K562 (cell line): ENCODE measurements at regions not wholly inside any gene's neighbourhood (a gene's known extent, or its start where the extent isn't known, plus 50 kb on each side); places are given as distances from the start of the nearest gene placed in this dataset.

ENCODE experiments used
- ATAC-seq: fragments of 200-7000 bp; cut with Tn5 transposase; 3 replicates; pipeline ENCODE4 v1.9.1; 2020; ENCODE audit warnings: moderate library complexity
- BruUV-seq: library from RNA; stranded (reverse); fragments of 400-500 nt; replicated peaks from 2 replicates; lab custom pipeline; 2021; lab: Mats Ljungman, UMichigan
- CTCF ChIA-PET: fragments of 300-600 bp; formaldehyde crosslinking; extraction: SDS; loops from one replicate; lab custom pipeline; 2021; ENCODE audit warnings: low intra/inter-chr PET ratio; lab: Yijun Ruan, JAX
- POLR2A ChIA-PET: fragments of 300-600, 350-650 bp; sonication (Branson Sonifier 250); formaldehyde crosslinking; extraction: SDS; loops from one replicate; lab custom pipeline; 2021; ENCODE audit warnings: antibody characterized with exemption, inconsistent platforms; lab: Yijun Ruan, JAX
- DNase-seq, 4 experiments: peaks; one replicate each; pipeline versions ENCODE4 v3.0.0 to v3.0.0-alpha.2; 2011 to 2018; ENCODE audit warnings: low spot score in 3 of 4, mixed read lengths in 3 of 4; ENCODE audit errors: extremely low read depth in 1 of 4
- FAIRE-seq: peaks from 2 replicates; lab custom pipeline; 2011; peaks lifted over from hg19 to GRCh38; lab: Jason Lieb, UNC
- H2AFZ ChIP-seq: 2 replicates; pipeline ENCODE4 v1.6.0; 2011; ENCODE audit warnings: low read depth, low read length, control low read depth, inconsistent platforms
- H3K27ac ChIP-seq: fragments of 200-600 bp; 3 replicates; pipeline ENCODE4 v1.8.0; 2011; ENCODE audit warnings: low read depth, mild to moderate bottlenecking, control low read depth, inconsistent platforms, low read length, moderate library complexity, mixed read lengths; ENCODE audit errors: extremely low read depth
- H3K27me3 ChIP-seq, 2 experiments: fragments of 300-600 bp in 1 of 2; 2 replicates in 1 of 2; 3 replicates in 1 of 2; pipeline versions ENCODE4 v1.6.0 to v1.8.0; 2011; ENCODE audit warnings: inconsistent platforms in 2 of 2, low read length in 2 of 2, mild to moderate bottlenecking in 1 of 2, mixed read lengths in 1 of 2, moderate library complexity in 1 of 2; ENCODE audit not compliant: control insufficient read depth in 2 of 2, insufficient read depth in 2 of 2
- H3K36me3 ChIP-seq: fragments of 300-600 bp; 3 replicates; pipeline ENCODE4 v1.8.0; 2011; ENCODE audit warnings: mild to moderate bottlenecking, low read length, inconsistent platforms; ENCODE audit not compliant: control insufficient read depth, insufficient read depth
- H3K4me1 ChIP-seq, 2 experiments: fragments of 200-600 bp in 1 of 2; replicated peaks in 1 of 2; 2 replicates in 1 of 2; 3 replicates in 1 of 2; pipeline versions ENCODE4 v1.5.1 to v1.8.0; 2011; ENCODE audit warnings: inconsistent platforms in 2 of 2, low read length in 2 of 2, mild to moderate bottlenecking in 1 of 2, mixed read lengths in 1 of 2, moderate library complexity in 1 of 2; ENCODE audit not compliant: control insufficient read depth in 2 of 2, insufficient read depth in 2 of 2
- H3K4me2 ChIP-seq: 2 replicates; pipeline ENCODE4 v1.6.1; 2011; ENCODE audit warnings: low read length, control low read depth, inconsistent platforms, mixed read lengths; ENCODE audit not compliant: insufficient read depth
- H3K4me3 ChIP-seq: fragments of 200-600 bp; sonication (generic), shearing (Covaris generic); 2 replicates; pipeline ENCODE4 v1.5.1; 2016; ENCODE audit warnings: control low read depth, inconsistent platforms
- H3K79me2 ChIP-seq: fragments of 200-600 bp; 3 replicates; pipeline ENCODE4 v1.8.0; 2011; ENCODE audit warnings: low read length, inconsistent platforms; ENCODE audit not compliant: control insufficient read depth, insufficient read depth
- H3K9ac ChIP-seq, 2 experiments: 2 replicates each; pipeline versions ENCODE4 v1.6.0 to v1.6.1; 2011; ENCODE audit warnings: low read depth in 2 of 2, low read length in 2 of 2, control low read depth in 1 of 2, inconsistent platforms in 1 of 2, mild to moderate bottlenecking in 1 of 2, mixed read lengths in 1 of 2; ENCODE audit not compliant: insufficient read depth in 1 of 2
- H3K9me1 ChIP-seq: one replicate; pipeline ENCODE4 v1.6.0; 2011; ENCODE audit warnings: inconsistent platforms, mild to moderate bottlenecking, low read length, moderate library complexity; ENCODE audit not compliant: control insufficient read depth, insufficient read depth
- H3K9me3 ChIP-seq: replicated peaks from 2 replicates; pipeline ENCODE4 v1.5.1; 2011; ENCODE audit warnings: low read depth, low read length, inconsistent platforms; ENCODE audit not compliant: control insufficient read depth, insufficient read depth
- H4K20me1 ChIP-seq: replicated peaks from 2 replicates; pipeline ENCODE4 v1.6.1; 2011; ENCODE audit warnings: low read length, inconsistent platforms, mixed read lengths; ENCODE audit not compliant: control insufficient read depth, insufficient read depth
- EWSR1 ChIP-seq: fragments of 450-650 bp; IDR thresholded peaks from 2 replicates; pipeline ENCODE4 v1.6.1; 2018; ENCODE audit warnings: borderline replicate concordance, mild to moderate bottlenecking, low read depth, moderate library complexity; ENCODE audit not compliant: partially characterized antibody
- FOXJ2 ChIP-seq: fragments of 200-800 bp; sonication (Bioruptor generic); IDR thresholded peaks from 2 replicates; pipeline ENCODE4 v1.6.1; 2016; ENCODE audit warnings: missing genetic modification characterization, missing compliant biosample characterization
- GABPB2 ChIP-seq: fragments of 250-450 bp; sonication (Bioruptor Pico); conservative IDR thresholded peaks from 2 replicates; pipeline ENCODE4 v1.5.1; 2021; ENCODE audit warnings: mild to moderate bottlenecking
- IRF2 ChIP-seq: sonication (generic); formaldehyde crosslinking; IDR thresholded peaks from 2 replicates; pipeline ENCODE4 v1.8.1; 2022; ENCODE audit warnings: mild to moderate bottlenecking, missing genetic modification reagents
- MLX ChIP-seq, 2 experiments: fragments of 450-650 bp in 1 of 2; sonication (generic) in 1 of 2; formaldehyde crosslinking; conservative IDR thresholded peaks; 2 replicates each; pipeline versions ENCODE4 v1.4.0 to v1.8.1; 2020 to 2022; ENCODE audit warnings: mild to moderate bottlenecking in 1 of 2, missing genetic modification reagents in 1 of 2
- MTF1 ChIP-seq: fragments of 250-450 bp; sonication (Bioruptor Pico); IDR thresholded peaks from 2 replicates; pipeline ENCODE4 v1.9.0; 2021; ENCODE audit warnings: moderate library complexity, mild to moderate bottlenecking, inconsistent platforms, borderline replicate concordance
- ZBTB1 ChIP-seq: sonication (generic); formaldehyde crosslinking; IDR thresholded peaks from 2 replicates; pipeline ENCODE4 v1.8.1; 2023; ENCODE audit warnings: missing genetic modification reagents, low read depth, mild to moderate bottlenecking, borderline replicate concordance
- ZBTB26 ChIP-seq: fragments of 450-650 bp; formaldehyde crosslinking; IDR thresholded peaks from 2 replicates; pipeline ENCODE4 v1.4.0; 2022; ENCODE audit warnings: missing genetic modification characterization
- WGBS: fragments of 100-300 bp; shearing (Covaris generic); methylation state at CpG from one replicate; pipeline ENCODE4 v1.1.6; 2016; ENCODE audit warnings: low coverage, mixed read lengths; ENCODE audit not compliant: insufficient coverage; ENCODE audit errors: missing lambda C conversion rate; 5-methylcytosine and 5-hydroxymethylcytosine counted together
- in situ Hi-C: fragments of 300-500 bp; cut with MboI; formaldehyde crosslinking; loops from 4 replicates; pipeline ENCODE4 v1.15.0; 2018; ENCODE audit warnings: inconsistent platforms, mixed read lengths
- intact Hi-C: fragments of 100-400 bp; cut with micrococcal nuclease; formaldehyde crosslinking; loops from 2 replicates; pipeline ENCODE4 v1.14.2; 2022
- TF ChIP-seq, protein P1 (sequence below): sonication (generic); formaldehyde crosslinking; IDR thresholded peaks from 2 replicates; pipeline ENCODE4 v1.8.1; 2022; ENCODE audit warnings: missing genetic modification reagents

GRCh38 chr7:45482451-45482850 is 91.7 kb upstream of the ADCY1 start:
- no peak for TF ChIP-seq MLX (CRISPR knock-in tag; conservative IDR thresholded peaks at IDR 0.05)
- TF ChIP-seq ZBTB1 (CRISPR knock-in tag): no peak
- TF ChIP-seq IRF2 (CRISPR knock-in tag): no peak
- TF ChIP-seq FOXJ2 (tag): no peak
- no peak for TF ChIP-seq EWSR1
- TF ChIP-seq GABPB2: no peak
- TF ChIP-seq MTF1 (CRISPR knock-in tag): no peak
- no peak for TF ChIP-seq ZBTB26 (CRISPR knock-in tag)
- TF ChIP-seq, protein P1, sequence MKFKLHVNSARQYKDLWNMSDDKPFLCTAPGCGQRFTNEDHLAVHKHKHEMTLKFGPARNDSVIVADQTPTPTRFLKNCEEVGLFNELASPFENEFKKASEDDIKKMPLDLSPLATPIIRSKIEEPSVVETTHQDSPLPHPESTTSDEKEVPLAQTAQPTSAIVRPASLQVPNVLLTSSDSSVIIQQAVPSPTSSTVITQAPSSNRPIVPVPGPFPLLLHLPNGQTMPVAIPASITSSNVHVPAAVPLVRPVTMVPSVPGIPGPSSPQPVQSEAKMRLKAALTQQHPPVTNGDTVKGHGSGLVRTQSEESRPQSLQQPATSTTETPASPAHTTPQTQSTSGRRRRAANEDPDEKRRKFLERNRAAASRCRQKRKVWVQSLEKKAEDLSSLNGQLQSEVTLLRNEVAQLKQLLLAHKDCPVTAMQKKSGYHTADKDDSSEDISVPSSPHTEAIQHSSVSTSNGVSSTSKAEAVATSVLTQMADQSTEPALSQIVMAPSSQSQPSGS (CRISPR knock-in tag): no peak
- Histone ChIP-seq H3K36me3 (no peaks in the 10 kb centered on the region), H4K20me1 (no peaks in the 10 kb centered on the region), H3K4me3 (no peak overlapping the region), H3K79me2 (no peaks in the 10 kb centered on the region), H3K4me2 (no peak overlapping the region), H3K4me1 (no peaks in the 10 kb centered on the region), H3K27ac (no peak overlapping the region), H2AFZ (no peak overlapping the region), H3K27me3 (no peaks in the 10 kb centered on the region), H3K9me1 (no peaks in the 10 kb centered on the region), H3K9ac (no peak overlapping the region), H3K9me3 (no peaks in the 10 kb centered on the region)
- intact Hi-C loops (no loop called here), in situ Hi-C loops (no loop called here)
- CTCF ChIA-PET: no interaction called here
- no TSS peak for BruUV-seq
- no peak for DNase-seq
- WGBS: 2% methylated on average over 3 of the region's 3 CpGs
- no peak for ATAC-seq
- POLR2A ChIA-PET: no interaction called here
- no peak for FAIRE-seq
